WERI-Rb-1 (cell line): ENCODE measurements at regions not wholly inside any gene's neighbourhood (a gene's known extent, or its start where the extent isn't known, plus 50 kb on each side); places are given as distances from the start of the nearest gene placed in this dataset.
"Not testable (repeated sequence)": the region's sequence is repeated elsewhere in the genome, so short reads cannot be mapped to it uniquely, and the experiment has no call there.

Experiments used
- DNase-seq: peaks from one replicate; pipeline ENCODE4 v3.0.0-alpha.2; 2020
- H3K27ac ChIP-seq: fragments of 250-450 bp; sonication (Bioruptor Pico); 2 replicates; pipeline ENCODE4 v1.5.1; 2020; ENCODE audit warnings: mild to moderate bottlenecking, moderate library complexity
- H3K27me3 ChIP-seq: fragments of 250-450 bp; sonication (Bioruptor Pico); 2 replicates; pipeline ENCODE4 v1.5.1; 2021; ENCODE audit warnings: mild to moderate bottlenecking, low read depth, moderate library complexity; ENCODE audit not compliant: insufficient read depth, severe bottlenecking
- H3K36me3 ChIP-seq: fragments of 250-450 bp; sonication (Bioruptor Pico); 2 replicates; pipeline ENCODE4 v1.5.1; 2020; ENCODE audit warnings: mild to moderate bottlenecking, moderate library complexity
- H3K4me3 ChIP-seq: 2 replicates; pipeline ENCODE4 v1.5.1; 2011; ENCODE audit warnings: low read depth, mild to moderate bottlenecking, control low read depth, low read length
- H3K9me3 ChIP-seq: fragments of 250-450 bp; sonication (Bioruptor Pico); 2 replicates; pipeline ENCODE4 v1.5.1; 2021; ENCODE audit warnings: mild to moderate bottlenecking, moderate library complexity; ENCODE audit not compliant: severe bottlenecking
- TF ChIP-seq, protein P1 (sequence below): IDR thresholded peaks from 2 replicates; pipeline ENCODE4 v1.5.1; 2011; ENCODE audit warnings: low read depth, mild to moderate bottlenecking, control low read depth, inconsistent platforms, low read length

DNA sequence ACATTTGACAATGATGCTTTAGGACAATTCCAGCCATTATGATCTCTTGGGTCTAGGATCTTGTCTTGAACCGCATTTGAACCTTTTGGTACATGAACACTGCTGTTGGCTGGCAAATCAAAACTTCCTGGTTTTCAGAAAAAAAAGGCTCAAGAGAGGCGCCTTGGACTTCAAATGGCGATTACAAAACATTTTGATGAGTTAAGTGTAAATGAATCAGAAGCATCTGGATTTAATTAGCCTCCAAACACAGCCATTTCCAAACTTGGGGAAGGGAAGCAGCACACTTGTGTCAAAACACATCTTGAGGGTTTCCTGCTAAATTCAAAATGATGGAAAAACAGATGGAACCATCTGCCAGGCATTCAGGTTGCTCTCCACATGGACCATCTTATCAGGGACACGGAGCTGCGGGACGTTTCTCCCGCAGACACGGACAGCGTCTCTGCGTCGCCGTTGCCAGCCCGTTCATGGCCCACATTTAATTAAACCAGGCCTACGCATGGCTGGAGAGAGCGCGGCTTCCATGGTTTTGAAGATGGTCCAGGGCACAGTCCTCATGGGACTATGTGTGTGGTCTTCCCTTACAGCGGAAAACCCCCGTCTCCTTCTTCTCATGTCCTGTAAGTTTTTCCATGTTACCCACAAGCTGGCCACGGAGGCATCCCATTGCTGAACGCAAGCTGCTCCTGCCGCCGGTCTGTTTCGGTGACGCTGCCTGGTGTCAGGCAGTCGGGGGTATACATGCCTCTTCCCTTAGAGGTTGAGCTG, 55.8 kb upstream of the PTCH1 start:
- Histone ChIP-seq H3K27me3 (no peaks in the 10 kb centered on the region), H3K27ac (no peak overlapping the region), H3K4me3 (no peak overlapping the region), H3K36me3 (no peaks in the 10 kb centered on the region), H3K9me3 (no peaks in the 10 kb centered on the region)
- TF ChIP-seq, protein P1, sequence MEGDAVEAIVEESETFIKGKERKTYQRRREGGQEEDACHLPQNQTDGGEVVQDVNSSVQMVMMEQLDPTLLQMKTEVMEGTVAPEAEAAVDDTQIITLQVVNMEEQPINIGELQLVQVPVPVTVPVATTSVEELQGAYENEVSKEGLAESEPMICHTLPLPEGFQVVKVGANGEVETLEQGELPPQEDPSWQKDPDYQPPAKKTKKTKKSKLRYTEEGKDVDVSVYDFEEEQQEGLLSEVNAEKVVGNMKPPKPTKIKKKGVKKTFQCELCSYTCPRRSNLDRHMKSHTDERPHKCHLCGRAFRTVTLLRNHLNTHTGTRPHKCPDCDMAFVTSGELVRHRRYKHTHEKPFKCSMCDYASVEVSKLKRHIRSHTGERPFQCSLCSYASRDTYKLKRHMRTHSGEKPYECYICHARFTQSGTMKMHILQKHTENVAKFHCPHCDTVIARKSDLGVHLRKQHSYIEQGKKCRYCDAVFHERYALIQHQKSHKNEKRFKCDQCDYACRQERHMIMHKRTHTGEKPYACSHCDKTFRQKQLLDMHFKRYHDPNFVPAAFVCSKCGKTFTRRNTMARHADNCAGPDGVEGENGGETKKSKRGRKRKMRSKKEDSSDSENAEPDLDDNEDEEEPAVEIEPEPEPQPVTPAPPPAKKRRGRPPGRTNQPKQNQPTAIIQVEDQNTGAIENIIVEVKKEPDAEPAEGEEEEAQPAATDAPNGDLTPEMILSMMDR: no peak
- no peak for DNase-seq

DNA sequence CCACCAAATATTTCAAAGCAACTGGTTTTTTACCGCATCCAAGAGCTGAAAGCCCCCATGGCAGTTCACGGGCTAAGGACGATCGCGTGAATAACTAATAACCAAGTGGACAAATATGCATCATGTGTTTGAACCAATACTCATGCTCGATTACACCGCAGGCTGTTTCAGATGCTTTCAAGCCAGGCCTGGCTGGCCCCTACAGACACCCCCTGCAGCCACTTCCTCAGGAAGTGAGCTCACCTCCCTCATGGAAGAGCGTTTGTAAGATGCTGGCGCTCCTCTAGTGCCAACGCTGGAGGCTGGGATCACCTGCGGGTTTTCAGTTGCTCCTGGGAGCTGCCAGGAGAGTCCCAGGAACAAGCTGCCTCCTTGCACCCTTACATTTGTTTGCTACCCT, 53.9 kb upstream of the PTCH1 start:
- no peaks in the 10 kb centered on the region for H3K36me3 ChIP-seq
- TF ChIP-seq, protein P1: no peak
- DNase-seq: no peak
- no peaks in the 10 kb centered on the region for H3K9me3 ChIP-seq
- no peak overlapping the region for H3K4me3 ChIP-seq
- H3K27ac ChIP-seq: no peak overlapping the region
- H3K27me3 ChIP-seq: no peaks in the 10 kb centered on the region

DNA sequence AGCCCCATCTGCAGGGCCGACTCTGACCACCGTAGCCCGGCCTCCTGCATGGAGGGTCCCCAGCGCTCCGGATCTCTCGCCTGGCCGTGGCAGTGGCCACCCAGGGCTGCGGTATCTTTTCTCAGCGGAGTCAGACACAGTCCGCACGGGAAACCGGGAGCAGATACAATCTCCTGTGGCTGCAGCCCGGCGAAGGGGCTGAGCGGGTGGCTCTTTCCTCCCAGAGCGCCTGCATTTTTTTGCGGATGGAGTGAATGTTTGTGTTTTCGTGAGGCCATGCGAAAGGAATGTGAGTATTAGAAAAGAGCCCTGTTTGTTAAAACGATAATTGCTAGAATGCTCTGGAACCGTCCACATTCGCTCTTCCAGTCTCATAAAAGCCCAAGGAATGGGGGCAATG, 53.4 kb upstream of the PTCH1 start:
- TF ChIP-seq, protein P1: no peak
- H3K4me3 ChIP-seq: no peak overlapping the region
- H3K27ac ChIP-seq: no peak overlapping the region
- H3K27me3 ChIP-seq: no peaks in the 10 kb centered on the region
- H3K36me3 ChIP-seq: no peaks in the 10 kb centered on the region
- no peaks in the 10 kb centered on the region for H3K9me3 ChIP-seq
- no peak for DNase-seq

DNA sequence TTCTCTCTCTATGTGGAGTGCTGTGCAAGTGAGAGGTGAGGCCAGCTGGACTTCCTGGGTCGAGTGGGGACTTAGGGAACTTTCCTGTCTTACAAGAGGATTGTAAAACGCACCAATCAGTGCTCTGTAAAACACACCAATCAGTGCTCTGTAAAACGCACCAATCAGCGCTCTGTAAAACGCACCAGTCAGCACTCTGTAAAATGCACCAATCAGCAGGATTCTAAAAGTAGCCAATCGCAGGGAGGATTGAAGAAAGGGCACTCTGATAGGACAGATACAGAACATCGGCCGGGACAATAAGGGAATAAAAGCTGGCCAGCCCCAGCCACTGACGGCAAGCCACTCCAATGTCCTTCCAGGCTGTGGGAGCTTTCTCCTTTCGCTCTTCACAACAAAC, 52.0 kb upstream of the PTCH1 start:
- not testable (repeated sequence) for H3K27me3 ChIP-seq, H3K27ac ChIP-seq, H3K4me3 ChIP-seq, DNase-seq, H3K36me3 ChIP-seq, H3K9me3 ChIP-seq
